WTC11 (cell line): ENCODE measurements at regions not wholly inside any gene's neighbourhood (a gene's known extent, or its start where the extent isn't known, plus 50 kb on each side); places are given as distances from the start of the nearest gene placed in this dataset.

Experiments
- ATAC-seq: fragments of 200-7000 bp; cut with Tn5 transposase; 2 replicates; pipeline ENCODE4 v1.10.0; 2021; ENCODE audit warnings: mild to moderate bottlenecking, moderate library complexity
- CTCF ChIA-PET: fragments of 300-600 bp; sonication (Branson Sonifier 250); formaldehyde crosslinking; loops from one replicate; lab custom pipeline; 2021; ENCODE audit warnings: antibody characterized with exemption; lab: Charles Lee
- POLR2A ChIA-PET: fragments of 350-600 bp; sonication (Branson Sonifier 250); formaldehyde crosslinking; loops from one replicate; lab custom pipeline; 2021; ENCODE audit warnings: antibody characterized with exemption; lab: Charles Lee
- DNase-seq: peaks from one replicate; pipeline ENCODE4 v3.0.0; 2021; ENCODE audit warnings: low spot score
- H3K27ac Mint-ChIP-seq: 2 replicates; pipeline ENCODE4 v1.8.0; 2021; ENCODE audit warnings: mixed read lengths
- H3K27me3 Mint-ChIP-seq: 2 replicates; pipeline ENCODE4 v1.8.0; 2021; ENCODE audit warnings: low read depth, mild to moderate bottlenecking, moderate library complexity, mixed read lengths
- H3K36me3 Mint-ChIP-seq: 2 replicates; pipeline ENCODE4 v1.8.0; 2021; ENCODE audit warnings: mixed read lengths
- H3K4me1 Mint-ChIP-seq: 2 replicates; pipeline ENCODE4 v1.8.0; 2022; ENCODE audit warnings: mixed read lengths
- H3K4me3 Mint-ChIP-seq: 2 replicates; pipeline ENCODE4 v1.8.0; 2021; ENCODE audit warnings: mild to moderate bottlenecking, moderate library complexity, mixed read lengths
- H3K9me3 Mint-ChIP-seq: 2 replicates; pipeline ENCODE4 v1.8.0; 2021; ENCODE audit warnings: mixed read lengths
- CREB1 ChIP-seq: sonication (generic); formaldehyde crosslinking; IDR thresholded peaks from 2 replicates; pipeline ENCODE4 v1.8.0; 2023; ENCODE audit warnings: mild to moderate bottlenecking, missing genetic modification reagents
- ESRRA ChIP-seq: sonication (generic); formaldehyde crosslinking; IDR thresholded peaks from 2 replicates; pipeline ENCODE4 v1.8.1; 2022; ENCODE audit warnings: mild to moderate bottlenecking, missing genetic modification reagents, borderline replicate concordance
- ETV6 ChIP-seq: sonication (generic); formaldehyde crosslinking; IDR thresholded peaks from 2 replicates; pipeline ENCODE4 v1.8.1; 2022; ENCODE audit warnings: mild to moderate bottlenecking, missing genetic modification reagents
- GTF2I ChIP-seq: fragments of 250-450 bp; sonication (Bioruptor Pico); conservative IDR thresholded peaks from 2 replicates; pipeline ENCODE4 v1.4.0; 2021; ENCODE audit warnings: mild to moderate bottlenecking
- JAZF1 ChIP-seq: fragments of 250-450 bp; sonication (Bioruptor Pico); IDR thresholded peaks from 2 replicates; pipeline ENCODE4 v1.9.0; 2021; ENCODE audit warnings: moderate library complexity, mild to moderate bottlenecking, inconsistent platforms
- RELA ChIP-seq: sonication (generic); formaldehyde crosslinking; IDR thresholded peaks from 2 replicates; pipeline ENCODE4 v1.8.1; 2022; ENCODE audit warnings: missing genetic modification reagents, mild to moderate bottlenecking, borderline replicate concordance
- SMAD4 ChIP-seq: sonication (generic); formaldehyde crosslinking; IDR thresholded peaks from 2 replicates; pipeline ENCODE4 v1.8.0; 2022; ENCODE audit warnings: mild to moderate bottlenecking, missing genetic modification reagents
- SOX15 ChIP-seq: fragments of 250-450 bp; sonication (Bioruptor Pico); IDR thresholded peaks from 2 replicates; pipeline ENCODE4 v1.9.0; 2021; ENCODE audit warnings: mild to moderate bottlenecking
- SP1 ChIP-seq: sonication (generic); formaldehyde crosslinking; conservative IDR thresholded peaks from 2 replicates; pipeline ENCODE4 v1.8.1; 2022; ENCODE audit warnings: missing genetic modification reagents
- TCF7 ChIP-seq: sonication (generic); formaldehyde crosslinking; IDR thresholded peaks from 2 replicates; pipeline ENCODE4 v1.8.0; 2022; ENCODE audit warnings: mild to moderate bottlenecking, low read depth, missing genetic modification reagents, moderate library complexity
- TP53 ChIP-seq: sonication (generic); formaldehyde crosslinking; IDR thresholded peaks from 2 replicates; pipeline ENCODE4 v1.8.1; 2023; ENCODE audit warnings: mild to moderate bottlenecking, missing genetic modification reagents
- ZNF121 ChIP-seq: sonication (generic); formaldehyde crosslinking; IDR thresholded peaks from 2 replicates; pipeline ENCODE4 v1.8.0; 2023; ENCODE audit warnings: missing genetic modification reagents
- ZNF317 ChIP-seq: sonication (generic); formaldehyde crosslinking; IDR thresholded peaks from 2 replicates; pipeline ENCODE4 v1.8.1; 2023; ENCODE audit warnings: low read depth, mild to moderate bottlenecking, moderate library complexity, missing genetic modification reagents, borderline replicate concordance
- ZNF416 ChIP-seq: fragments of 250-450 bp; sonication (Bioruptor Pico); IDR thresholded peaks from 2 replicates; pipeline ENCODE4 v1.9.0; 2021; ENCODE audit warnings: mild to moderate bottlenecking, inconsistent platforms
- ZNF671 ChIP-seq: fragments of 250-450 bp; sonication (Bioruptor Pico); IDR thresholded peaks from 2 replicates; pipeline ENCODE4 v1.8.0; 2021; ENCODE audit warnings: mild to moderate bottlenecking
- TF ChIP-seq, protein P1 (sequence below): fragments of 250-450 bp; sonication (Bioruptor Pico); IDR thresholded peaks from 2 replicates; pipeline ENCODE4 v1.9.0; 2021; ENCODE audit warnings: moderate library complexity, mild to moderate bottlenecking, inconsistent platforms, borderline replicate concordance
- TF ChIP-seq, protein P2 (sequence below): sonication (generic); formaldehyde crosslinking; IDR thresholded peaks from 2 replicates; pipeline ENCODE4 v1.8.0; 2022; ENCODE audit warnings: mild to moderate bottlenecking, missing genetic modification reagents
- TF ChIP-seq, protein P3 (sequence below): fragments of 250-450 bp; sonication (Bioruptor Pico); IDR thresholded peaks from 2 replicates; pipeline ENCODE4 v1.8.0; 2021; ENCODE audit warnings: mild to moderate bottlenecking
- TF ChIP-seq, protein P4 (sequence below): sonication (generic); formaldehyde crosslinking; IDR thresholded peaks from 2 replicates; pipeline ENCODE4 v1.8.1; 2022; ENCODE audit warnings: low read depth, mild to moderate bottlenecking, moderate library complexity, missing genetic modification reagents, borderline replicate concordance
- TF ChIP-seq, protein P5 (sequence below): fragments of 250-450 bp; sonication (Bioruptor Pico); IDR thresholded peaks from 2 replicates; pipeline ENCODE4 v1.9.0; 2021; ENCODE audit warnings: mild to moderate bottlenecking
- TF ChIP-seq, protein P6 (sequence below): fragments of 250-450 bp; sonication (Bioruptor Pico); IDR thresholded peaks from 2 replicates; pipeline ENCODE4 v1.9.0; 2021; ENCODE audit warnings: mild to moderate bottlenecking, borderline replicate concordance

DNA sequence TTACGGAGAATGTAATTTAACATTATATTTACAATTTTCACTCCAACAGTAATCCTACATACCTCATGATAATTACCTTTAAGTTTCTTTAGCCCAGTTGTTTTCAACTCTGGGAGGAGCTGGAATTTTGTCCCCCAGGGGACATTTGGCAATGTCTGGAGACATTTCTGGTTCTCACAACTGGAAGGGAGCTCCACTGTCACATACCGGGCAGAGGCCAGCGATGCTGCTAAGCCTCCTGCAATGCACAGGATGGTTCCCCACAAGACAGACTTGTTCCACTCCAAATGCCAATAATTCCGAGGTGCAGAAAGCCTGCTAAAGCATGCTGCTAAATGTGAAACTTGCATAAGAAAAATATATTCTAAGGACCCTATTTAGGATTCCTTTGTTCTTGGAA, 251.1 kb upstream of the IRX5 start (continued):
- TF ChIP-seq, protein P1, sequence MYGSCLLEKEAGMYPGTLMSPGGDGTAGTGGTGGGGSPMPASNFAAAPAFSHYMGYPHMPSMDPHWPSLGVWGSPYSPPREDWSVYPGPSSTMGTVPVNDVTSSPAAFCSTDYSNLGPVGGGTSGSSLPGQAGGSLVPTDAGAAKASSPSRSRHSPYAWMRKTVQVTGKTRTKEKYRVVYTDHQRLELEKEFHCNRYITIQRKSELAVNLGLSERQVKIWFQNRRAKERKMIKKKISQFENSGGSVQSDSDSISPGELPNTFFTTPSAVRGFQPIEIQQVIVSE: no peak
- no peak for TF ChIP-seq ETV6 (CRISPR knock-in tag)
- TF ChIP-seq, protein P2, sequence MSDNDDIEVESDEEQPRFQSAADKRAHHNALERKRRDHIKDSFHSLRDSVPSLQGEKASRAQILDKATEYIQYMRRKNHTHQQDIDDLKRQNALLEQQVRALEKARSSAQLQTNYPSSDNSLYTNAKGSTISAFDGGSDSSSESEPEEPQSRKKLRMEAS: no peak

DNA sequence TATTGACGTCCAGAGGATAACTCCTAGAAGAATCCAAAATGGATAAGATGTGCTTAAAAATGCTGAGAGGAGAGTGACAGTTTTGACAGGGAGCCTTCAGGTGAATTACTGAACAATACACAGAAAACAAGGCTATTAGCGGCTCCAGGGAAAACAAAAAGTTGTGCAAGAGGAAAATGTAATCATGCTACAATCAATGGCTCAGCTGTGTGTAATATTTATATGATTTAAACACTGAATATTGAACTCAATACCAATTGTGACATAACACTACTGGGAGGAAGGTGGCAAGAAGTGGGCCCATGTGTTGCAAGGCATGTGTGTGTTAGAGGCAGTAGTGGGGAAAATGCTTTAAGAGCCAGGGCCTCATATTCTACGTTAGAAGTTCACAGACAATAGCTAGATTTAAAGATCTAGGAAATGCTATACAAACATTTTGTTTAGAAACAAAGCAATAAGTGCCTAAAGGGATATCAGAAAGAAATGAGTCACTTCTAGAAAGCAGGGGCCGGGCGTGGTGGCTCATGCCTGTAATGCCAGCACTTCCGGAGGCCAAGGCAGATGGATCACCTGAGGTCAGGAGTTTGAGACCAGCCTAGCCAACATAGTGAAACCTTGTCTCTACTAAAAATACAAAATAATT, 253.2 kb upstream of the IRX5 start:
- H3K4me1 Mint-ChIP-seq: no peaks in the 10 kb centered on the region; the same call in 1 of the 2 replicates

More for the DNA sequence above, 253.2 kb upstream of the IRX5 start:
- no peak for DNase-seq
- TF ChIP-seq CREB1 (CRISPR knock-in tag): no peak
- TF ChIP-seq GTF2I (CRISPR knock-in tag): no peak
- TF ChIP-seq ZNF121 (CRISPR knock-in tag): no peak
- TF ChIP-seq TCF7 (CRISPR knock-in tag): no peak
- TF ChIP-seq SOX15 (CRISPR knock-in tag): no peak
- TF ChIP-seq, protein P3, sequence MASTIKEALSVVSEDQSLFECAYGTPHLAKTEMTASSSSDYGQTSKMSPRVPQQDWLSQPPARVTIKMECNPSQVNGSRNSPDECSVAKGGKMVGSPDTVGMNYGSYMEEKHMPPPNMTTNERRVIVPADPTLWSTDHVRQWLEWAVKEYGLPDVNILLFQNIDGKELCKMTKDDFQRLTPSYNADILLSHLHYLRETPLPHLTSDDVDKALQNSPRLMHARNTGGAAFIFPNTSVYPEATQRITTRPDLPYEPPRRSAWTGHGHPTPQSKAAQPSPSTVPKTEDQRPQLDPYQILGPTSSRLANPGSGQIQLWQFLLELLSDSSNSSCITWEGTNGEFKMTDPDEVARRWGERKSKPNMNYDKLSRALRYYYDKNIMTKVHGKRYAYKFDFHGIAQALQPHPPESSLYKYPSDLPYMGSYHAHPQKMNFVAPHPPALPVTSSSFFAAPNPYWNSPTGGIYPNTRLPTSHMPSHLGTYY (CRISPR knock-in tag): no peak
- no peak for TF ChIP-seq TP53 (CRISPR knock-in tag)
- no peak for TF ChIP-seq ESRRA
- no peak for TF ChIP-seq SMAD4 (CRISPR knock-in tag)
- no peak for TF ChIP-seq ZNF671 (CRISPR knock-in tag)
- no peak for TF ChIP-seq ZNF416 (CRISPR knock-in tag)
- TF ChIP-seq, protein P2: no peak
- no peak for TF ChIP-seq RELA (CRISPR knock-in tag)
- TF ChIP-seq SP1 (CRISPR knock-in tag): no peak
- TF ChIP-seq, protein P4, sequence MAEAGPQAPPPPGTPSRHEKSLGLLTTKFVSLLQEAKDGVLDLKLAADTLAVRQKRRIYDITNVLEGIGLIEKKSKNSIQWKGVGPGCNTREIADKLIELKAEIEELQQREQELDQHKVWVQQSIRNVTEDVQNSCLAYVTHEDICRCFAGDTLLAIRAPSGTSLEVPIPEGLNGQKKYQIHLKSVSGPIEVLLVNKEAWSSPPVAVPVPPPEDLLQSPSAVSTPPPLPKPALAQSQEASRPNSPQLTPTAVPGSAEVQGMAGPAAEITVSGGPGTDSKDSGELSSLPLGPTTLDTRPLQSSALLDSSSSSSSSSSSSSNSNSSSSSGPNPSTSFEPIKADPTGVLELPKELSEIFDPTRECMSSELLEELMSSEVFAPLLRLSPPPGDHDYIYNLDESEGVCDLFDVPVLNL (CRISPR knock-in tag): no peak
- TF ChIP-seq JAZF1: no peak
- TF ChIP-seq, protein P5, sequence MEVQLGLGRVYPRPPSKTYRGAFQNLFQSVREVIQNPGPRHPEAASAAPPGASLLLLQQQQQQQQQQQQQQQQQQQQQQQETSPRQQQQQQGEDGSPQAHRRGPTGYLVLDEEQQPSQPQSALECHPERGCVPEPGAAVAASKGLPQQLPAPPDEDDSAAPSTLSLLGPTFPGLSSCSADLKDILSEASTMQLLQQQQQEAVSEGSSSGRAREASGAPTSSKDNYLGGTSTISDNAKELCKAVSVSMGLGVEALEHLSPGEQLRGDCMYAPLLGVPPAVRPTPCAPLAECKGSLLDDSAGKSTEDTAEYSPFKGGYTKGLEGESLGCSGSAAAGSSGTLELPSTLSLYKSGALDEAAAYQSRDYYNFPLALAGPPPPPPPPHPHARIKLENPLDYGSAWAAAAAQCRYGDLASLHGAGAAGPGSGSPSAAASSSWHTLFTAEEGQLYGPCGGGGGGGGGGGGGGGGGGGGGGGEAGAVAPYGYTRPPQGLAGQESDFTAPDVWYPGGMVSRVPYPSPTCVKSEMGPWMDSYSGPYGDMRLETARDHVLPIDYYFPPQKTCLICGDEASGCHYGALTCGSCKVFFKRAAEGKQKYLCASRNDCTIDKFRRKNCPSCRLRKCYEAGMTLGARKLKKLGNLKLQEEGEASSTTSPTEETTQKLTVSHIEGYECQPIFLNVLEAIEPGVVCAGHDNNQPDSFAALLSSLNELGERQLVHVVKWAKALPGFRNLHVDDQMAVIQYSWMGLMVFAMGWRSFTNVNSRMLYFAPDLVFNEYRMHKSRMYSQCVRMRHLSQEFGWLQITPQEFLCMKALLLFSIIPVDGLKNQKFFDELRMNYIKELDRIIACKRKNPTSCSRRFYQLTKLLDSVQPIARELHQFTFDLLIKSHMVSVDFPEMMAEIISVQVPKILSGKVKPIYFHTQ (CRISPR knock-in tag): no peak
- no peak for TF ChIP-seq ZNF317 (CRISPR knock-in tag)
- TF ChIP-seq, protein P6, sequence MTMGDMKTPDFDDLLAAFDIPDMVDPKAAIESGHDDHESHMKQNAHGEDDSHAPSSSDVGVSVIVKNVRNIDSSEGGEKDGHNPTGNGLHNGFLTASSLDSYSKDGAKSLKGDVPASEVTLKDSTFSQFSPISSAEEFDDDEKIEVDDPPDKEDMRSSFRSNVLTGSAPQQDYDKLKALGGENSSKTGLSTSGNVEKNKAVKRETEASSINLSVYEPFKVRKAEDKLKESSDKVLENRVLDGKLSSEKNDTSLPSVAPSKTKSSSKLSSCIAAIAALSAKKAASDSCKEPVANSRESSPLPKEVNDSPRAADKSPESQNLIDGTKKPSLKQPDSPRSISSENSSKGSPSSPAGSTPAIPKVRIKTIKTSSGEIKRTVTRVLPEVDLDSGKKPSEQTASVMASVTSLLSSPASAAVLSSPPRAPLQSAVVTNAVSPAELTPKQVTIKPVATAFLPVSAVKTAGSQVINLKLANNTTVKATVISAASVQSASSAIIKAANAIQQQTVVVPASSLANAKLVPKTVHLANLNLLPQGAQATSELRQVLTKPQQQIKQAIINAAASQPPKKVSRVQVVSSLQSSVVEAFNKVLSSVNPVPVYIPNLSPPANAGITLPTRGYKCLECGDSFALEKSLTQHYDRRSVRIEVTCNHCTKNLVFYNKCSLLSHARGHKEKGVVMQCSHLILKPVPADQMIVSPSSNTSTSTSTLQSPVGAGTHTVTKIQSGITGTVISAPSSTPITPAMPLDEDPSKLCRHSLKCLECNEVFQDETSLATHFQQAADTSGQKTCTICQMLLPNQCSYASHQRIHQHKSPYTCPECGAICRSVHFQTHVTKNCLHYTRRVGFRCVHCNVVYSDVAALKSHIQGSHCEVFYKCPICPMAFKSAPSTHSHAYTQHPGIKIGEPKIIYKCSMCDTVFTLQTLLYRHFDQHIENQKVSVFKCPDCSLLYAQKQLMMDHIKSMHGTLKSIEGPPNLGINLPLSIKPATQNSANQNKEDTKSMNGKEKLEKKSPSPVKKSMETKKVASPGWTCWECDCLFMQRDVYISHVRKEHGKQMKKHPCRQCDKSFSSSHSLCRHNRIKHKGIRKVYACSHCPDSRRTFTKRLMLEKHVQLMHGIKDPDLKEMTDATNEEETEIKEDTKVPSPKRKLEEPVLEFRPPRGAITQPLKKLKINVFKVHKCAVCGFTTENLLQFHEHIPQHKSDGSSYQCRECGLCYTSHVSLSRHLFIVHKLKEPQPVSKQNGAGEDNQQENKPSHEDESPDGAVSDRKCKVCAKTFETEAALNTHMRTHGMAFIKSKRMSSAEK (CRISPR knock-in tag): no peak
- Mint-ChIP-seq H3K9me3 (peaks cover 4% of the 10 kb centered on the region), H3K4me3 (no peak overlapping the region), H3K27me3 (peaks cover 6% of the 10 kb centered on the region), H3K27ac (no peak overlapping the region), H3K36me3 (no peaks in the 10 kb centered on the region)
- POLR2A ChIA-PET: no interaction called here
- ATAC-seq: no peak
- CTCF ChIA-PET: interaction anchor here (1.1 kb wide), 1 partner anchor 11 kb away, joined by 3 read pairs; no protein-coding TSS in a partner anchor
